HepG2 (cell line): ENCODE measurements at regions not wholly inside any gene's neighbourhood (a gene's known extent, or its start where the extent isn't known, plus 50 kb on each side); places are given as distances from the start of the nearest gene placed in this dataset.

Experiments
- CEBPB ChIP-seq: IDR thresholded peaks from 2 replicates; pipeline ENCODE4 v1.6.1; 2011; ENCODE audit warnings: low read depth, low read length, improper control_type of control experiment, borderline replicate concordance
- CEBPZ ChIP-seq: IDR thresholded peaks from 2 replicates; pipeline ENCODE4 v1.6.1; 2012; ENCODE audit warnings: low read length, improper control_type of control experiment
- CTCF ChIP-seq: sonication (generic); formaldehyde crosslinking; IDR thresholded peaks from 2 replicates; pipeline ENCODE4 v1.5.0; 2020; ENCODE audit warnings: mild to moderate bottlenecking, missing genetic modification reagents, moderate library complexity
- EHMT2 ChIP-seq: fragments of 200-600 bp; sonication (generic); IDR thresholded peaks from 2 replicates; pipeline ENCODE4 v1.7.0; 2017; ENCODE audit warnings: antibody characterized with exemption, low read depth, low read length, borderline replicate concordance
- HDAC1 ChIP-seq: sonication (generic); formaldehyde crosslinking; IDR thresholded peaks from 2 replicates; pipeline ENCODE4 v1.5.1; 2020; ENCODE audit warnings: mild to moderate bottlenecking, missing genetic modification reagents
- REST ChIP-seq, 2 experiments: IDR thresholded peaks; 2 replicates each; pipeline ENCODE4 v1.6.1; 2011 to 2012; ENCODE audit warnings: low read length in 2 of 2, borderline replicate concordance in 1 of 2, low read depth in 1 of 2, mild to moderate bottlenecking in 1 of 2, moderate library complexity in 1 of 2
- SMAD3 ChIP-seq: sonication (generic); formaldehyde crosslinking; IDR thresholded peaks from 2 replicates; pipeline ENCODE4 v1.4.0; 2020; ENCODE audit warnings: missing genetic modification reagents
- ZNF660 ChIP-seq: sonication (generic); formaldehyde crosslinking; IDR thresholded peaks from 2 replicates; pipeline ENCODE4 v1.5.1; 2020; ENCODE audit warnings: mild to moderate bottlenecking, low read depth, missing genetic modification reagents, borderline replicate concordance

DNA sequence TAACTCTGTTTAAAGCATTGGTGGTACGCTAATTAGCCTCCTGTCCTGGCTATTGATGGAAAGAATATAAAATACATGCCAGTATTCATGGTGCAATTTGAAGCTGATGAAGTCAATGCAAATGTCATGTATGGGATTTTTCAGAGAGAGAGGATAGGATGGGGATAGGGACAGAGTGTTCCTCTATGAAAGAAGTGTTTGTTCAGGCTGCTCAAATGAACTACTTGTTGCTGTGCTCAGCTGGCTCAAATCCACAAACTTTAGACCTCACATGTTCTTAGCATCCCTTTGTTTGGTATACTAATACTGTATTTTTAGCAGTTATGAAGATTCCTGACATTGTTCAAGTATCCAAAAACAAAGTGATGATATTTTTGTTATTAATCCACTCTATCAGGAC lies 116.5 kb downstream of the SLITRK1 start:
- TF ChIP-seq CTCF (CRISPR knock-in tag) (no peak), CEBPB (no peak), ZNF660 (CRISPR knock-in tag) (no peak), SMAD3 (no peak), REST (IDR thresholded peaks at IDR 0.05; ENCODE audit: borderline replicate concordance in 1 of 2, low read depth in 1 of 2, low read length in 2 of 2) (no peak), EHMT2 (no peak), HDAC1 (CRISPR knock-in tag) (no peak), CEBPZ (no peak)
